ENCODE measurements at regions not wholly inside any gene's neighbourhood (a gene's known extent, or its start where the extent isn't known, plus 50 kb on each side); places are given as distances from the start of the nearest gene placed in this dataset.
"Not testable (repeated sequence)": the region's sequence is repeated elsewhere in the genome, so short reads cannot be mapped to it uniquely, and the experiment has no call there.

DNA sequence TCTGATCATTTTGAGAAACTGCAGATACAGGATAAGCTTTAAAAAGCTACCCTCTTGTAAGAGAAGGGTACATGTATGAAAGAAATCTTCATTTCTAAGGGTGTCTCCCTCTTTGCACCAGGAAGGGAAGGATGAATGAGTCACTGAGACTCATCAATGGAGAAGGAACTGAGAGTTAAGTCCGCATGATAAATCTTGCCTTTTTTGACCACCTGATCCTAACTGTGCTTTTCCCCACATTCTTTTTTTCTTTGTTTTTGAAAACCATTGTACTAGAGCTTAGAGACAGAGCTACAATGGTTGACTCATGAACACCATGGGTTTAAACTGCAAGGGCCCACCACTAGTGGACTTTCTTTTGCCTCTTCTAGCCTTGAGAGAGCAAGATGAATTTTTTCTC is 353.0 kb upstream of the RGS17 start:
- no peak overlapping the region for H3K4me3 ChIP-seq
- H3K27me3 ChIP-seq, result no peaks in the 10 kb centered on the region
- H3K36me3 ChIP-seq, result no peaks in the 10 kb centered on the region
- H3K4me1 ChIP-seq, result no peaks in the 10 kb centered on the region
- no peak for TF ChIP-seq POLR2A (IDR thresholded peaks at IDR 0.05)
- TF ChIP-seq CTCF (IDR thresholded peaks at IDR 0.05), result no peak
- ATAC-seq, result no peak
- H3K9me3 ChIP-seq, result no peaks in the 10 kb centered on the region
- H3K27ac ChIP-seq, result no peak overlapping the region
- intact Hi-C loops (cut with DNase I), result no loop called here
- DNase-seq, result no peak
- WGBS (ENCODE audit: insufficient coverage, low coverage, low lambda C conversion rate, missing lambda C conversion rate), result 43% methylated on average over 1 of the region's 1 CpG

GRCh38 chr6:153476243-153476642 is 345.2 kb upstream of the RGS17 start:
- no peak overlapping the region for H3K4me3 ChIP-seq
- intact Hi-C loops (cut with DNase I), result no loop called here
- ATAC-seq (no peak), DNase-seq (no peak)
- H3K9me3 ChIP-seq, result no peaks in the 10 kb centered on the region
- H3K4me1 ChIP-seq, result no peaks in the 10 kb centered on the region
- WGBS (ENCODE audit: insufficient coverage, low coverage, low lambda C conversion rate, missing lambda C conversion rate), result 58% methylated on average over 6 of the region's 6 CpGs
- no peaks in the 10 kb centered on the region for H3K27me3 ChIP-seq
- no peak overlapping the region for H3K27ac ChIP-seq
- TF ChIP-seq CTCF (IDR thresholded peaks at IDR 0.05), result no peak
- no peak for TF ChIP-seq POLR2A (IDR thresholded peaks at IDR 0.05)
- H3K36me3 ChIP-seq, result no peaks in the 10 kb centered on the region

DNA sequence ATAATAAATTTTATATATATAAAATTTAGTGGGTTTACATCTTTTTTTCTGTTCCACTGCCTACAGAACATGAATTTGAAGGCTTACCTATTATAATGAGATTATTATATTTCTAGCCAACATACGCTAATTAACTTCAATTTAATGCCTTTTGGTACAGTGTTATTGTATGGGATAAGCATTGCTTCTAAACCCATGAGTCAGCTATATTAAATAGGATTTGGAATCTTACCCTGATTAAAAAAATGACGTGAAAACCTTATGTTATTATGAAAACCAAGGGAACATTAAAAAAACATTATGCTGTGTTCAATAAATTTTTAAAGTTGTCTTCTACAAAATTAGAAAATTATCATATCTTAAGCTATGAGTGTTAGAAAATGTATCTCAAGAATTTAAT is 334.0 kb upstream of the RGS17 start:
- Histone ChIP-seq H3K4me1 (no peaks in the 10 kb centered on the region), H3K27ac (no peak overlapping the region), H3K4me3 (no peak overlapping the region), H3K9me3 (no peaks in the 10 kb centered on the region), H3K36me3 (no peaks in the 10 kb centered on the region), H3K27me3 (no peaks in the 10 kb centered on the region)
- DNase-seq, result no peak
- ATAC-seq, result no peak
- 57% methylated on average over 2 of the region's 2 CpGs for WGBS (ENCODE audit: insufficient coverage, low coverage, low lambda C conversion rate, missing lambda C conversion rate)
- TF ChIP-seq POLR2A (IDR thresholded peaks at IDR 0.05) (no peak), CTCF (IDR thresholded peaks at IDR 0.05) (no peak)
- intact Hi-C loops (cut with DNase I), result no loop called here

DNA sequence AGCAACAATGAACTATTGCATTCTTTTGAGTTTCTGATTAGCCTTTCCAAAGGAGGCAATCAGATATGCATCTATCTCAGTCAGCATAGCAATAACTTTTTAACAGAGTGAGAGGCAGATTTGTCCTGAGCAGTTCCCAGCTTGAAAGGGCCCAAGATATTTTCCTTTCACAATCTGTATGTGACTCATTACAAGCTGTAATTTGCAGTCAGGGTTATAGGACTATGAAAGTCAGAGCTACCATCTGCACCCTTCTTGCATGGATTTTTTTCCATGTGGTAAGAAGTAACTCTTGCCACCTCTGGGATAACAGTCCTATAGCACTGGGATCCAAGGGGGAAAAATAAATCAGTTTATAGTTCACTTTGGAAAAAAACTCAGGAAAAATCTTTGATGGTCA is 318.2 kb upstream of the RGS17 start:
- no peak for ATAC-seq

DNA sequence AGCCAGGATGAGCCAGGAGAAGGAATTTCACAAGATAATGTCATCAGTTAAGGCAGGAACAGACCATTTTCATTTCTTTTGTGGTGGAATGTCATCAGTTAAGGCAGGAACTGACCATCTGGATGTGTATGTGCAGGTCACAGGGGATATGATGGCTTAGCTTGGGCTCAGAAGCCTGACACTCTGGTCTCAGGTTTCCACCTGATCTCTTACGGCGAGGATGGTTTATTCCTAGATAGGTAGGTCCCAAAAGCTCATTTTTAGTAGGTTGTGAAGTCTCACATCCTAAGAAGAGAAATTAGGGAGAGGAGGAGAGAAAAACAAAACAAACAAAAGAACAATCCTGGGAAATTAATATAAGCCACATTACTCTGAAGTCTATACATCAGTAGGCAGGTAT is 311.7 kb upstream of the RGS17 start:
- H3K27ac ChIP-seq; DNase-seq; H3K36me3 ChIP-seq; H3K27me3 ChIP-seq; H3K4me1 ChIP-seq; H3K9me3 ChIP-seq; ATAC-seq; H3K4me3 ChIP-seq; intact Hi-C loops (cut with DNase I): not testable (repeated sequence)
- 73% methylated on average over 2 of the region's 2 CpGs for WGBS (ENCODE audit: insufficient coverage, low coverage, low lambda C conversion rate, missing lambda C conversion rate)

More for the DNA sequence above, 318.2 kb upstream of the RGS17 start:
- Histone ChIP-seq H3K4me3 (no peak overlapping the region), H3K9me3 (no peaks in the 10 kb centered on the region), H3K4me1 (no peaks in the 10 kb centered on the region), H3K36me3 (no peaks in the 10 kb centered on the region), H3K27me3 (no peaks in the 10 kb centered on the region), H3K27ac (no peak overlapping the region)
- intact Hi-C loops (cut with DNase I), result no loop called here
- TF ChIP-seq POLR2A (IDR thresholded peaks at IDR 0.05) (no peak), CTCF (IDR thresholded peaks at IDR 0.05) (no peak)
- DNase-seq, result no peak

All from right lobe of liver (tissue), 6 donors.